Ectodermal cell (in vitro differentiated cells): ENCODE measurements at regions not wholly inside any gene's neighbourhood (a gene's known extent, or its start where the extent isn't known, plus 50 kb on each side); places are given as distances from the start of the nearest gene placed in this dataset.

Experiments used
- H3K27ac ChIP-seq: 2 replicates; pipeline ENCODE4 v1.7.0; 2013; ENCODE audit warnings: mild to moderate bottlenecking, low read depth, low read length; ENCODE audit not compliant: insufficient read depth, poor library complexity, severe bottlenecking
- H3K27me3 ChIP-seq: 2 replicates; pipeline ENCODE4 v1.7.0; 2013; ENCODE audit warnings: mild to moderate bottlenecking, low read length; ENCODE audit not compliant: insufficient read depth, control insufficient read depth, poor library complexity, severe bottlenecking
- H3K36me3 ChIP-seq: one replicate; pipeline ENCODE4 v1.7.0; 2013; ENCODE audit warnings: low read length; ENCODE audit not compliant: control insufficient read depth, insufficient read depth
- H3K4me1 ChIP-seq: one replicate; pipeline ENCODE4 v1.7.0; 2013; ENCODE audit warnings: low read length; ENCODE audit not compliant: control insufficient read depth, insufficient read depth
- H3K4me3 ChIP-seq: 2 replicates; pipeline ENCODE4 v1.7.0; 2013; ENCODE audit warnings: low read depth, low read length, control low read depth; ENCODE audit not compliant: insufficient read depth
- H3K9me3 ChIP-seq: 2 replicates; pipeline ENCODE4 v1.7.0; 2013; ENCODE audit warnings: mild to moderate bottlenecking, low read length, moderate library complexity; ENCODE audit not compliant: control insufficient read depth
- WGBS, 2 experiments: methylation state at CpG; one replicate each; pipeline ENCODE4 v1.1.7; 2013; ENCODE audit warnings: missing lambda C conversion rate in 2 of 2; 5-methylcytosine and 5-hydroxymethylcytosine counted together

GRCh38 chr5:96287136-96287535 lies 145.9 kb downstream of the PCSK1 start:
- no peaks in the 10 kb centered on the region for H3K9me3 ChIP-seq
- no peak overlapping the region for H3K4me3 ChIP-seq
- 75 to 82% methylated on average over 1 to 2 of the region's 2 CpGs for WGBS, 2 experiments
- H3K36me3 ChIP-seq, result no peaks in the 10 kb centered on the region
- H3K27ac ChIP-seq, result no peak overlapping the region
- peaks cover 6% of the 10 kb centered on the region for H3K4me1 ChIP-seq
- no peaks in the 10 kb centered on the region for H3K27me3 ChIP-seq

GRCh38 chr5:96285823-96286222 lies 147.2 kb downstream of the PCSK1 start:
- H3K27ac ChIP-seq, result no peak overlapping the region
- no peaks in the 10 kb centered on the region for H3K36me3 ChIP-seq
- H3K4me1 ChIP-seq, result peaks cover 6% of the 10 kb centered on the region
- 25 to 36% methylated on average over 1 of the region's 1 CpG for whole genome bisulfite sequencing, 2 experiments
- no peaks in the 10 kb centered on the region for H3K27me3 ChIP-seq
- no peaks in the 10 kb centered on the region for H3K9me3 ChIP-seq
- no peak overlapping the region for H3K4me3 ChIP-seq

- Histone ChIP-seq H3K9me3 (no peaks in the 10 kb centered on the region), H3K4me1 (peaks cover 6% of the 10 kb centered on the region), H3K27ac (no peak overlapping the region), H3K27me3 (no peaks in the 10 kb centered on the region), H3K36me3 (no peaks in the 10 kb centered on the region), H3K4me3 (no peak overlapping the region)
- WGBS, 2 experiments, result 100% methylated on average over 1 to 4 of the region's 4 CpGs
Observed at GRCh38 chr5:96284727-96285389, 148.2 kb downstream of the PCSK1 start.

GRCh38 chr5:96283589-96283988 lies 149.5 kb downstream of the PCSK1 start:
- Histone ChIP-seq H3K27me3 (no peaks in the 10 kb centered on the region), H3K27ac (no peak overlapping the region), H3K4me3 (no peak overlapping the region), H3K4me1 (peaks cover 6% of the 10 kb centered on the region), H3K36me3 (no peaks in the 10 kb centered on the region), H3K9me3 (no peaks in the 10 kb centered on the region)
- WGBS, 2 experiments, result 94 to 95% methylated on average over 5 of the region's 5 CpGs

- no peak overlapping the region for H3K27ac ChIP-seq
- no peaks in the 10 kb centered on the region for H3K9me3 ChIP-seq
- 93 to 95% methylated on average over 8 of the region's 8 CpGs for WGBS, 2 experiments
- H3K4me1 ChIP-seq, result peaks cover 6% of the 10 kb centered on the region
- H3K4me3 ChIP-seq, result no peak overlapping the region
- H3K36me3 ChIP-seq, result no peaks in the 10 kb centered on the region
- no peaks in the 10 kb centered on the region for H3K27me3 ChIP-seq
Observed at GRCh38 chr5:96282020-96282419, 151.0 kb downstream of the PCSK1 start.

DNA sequence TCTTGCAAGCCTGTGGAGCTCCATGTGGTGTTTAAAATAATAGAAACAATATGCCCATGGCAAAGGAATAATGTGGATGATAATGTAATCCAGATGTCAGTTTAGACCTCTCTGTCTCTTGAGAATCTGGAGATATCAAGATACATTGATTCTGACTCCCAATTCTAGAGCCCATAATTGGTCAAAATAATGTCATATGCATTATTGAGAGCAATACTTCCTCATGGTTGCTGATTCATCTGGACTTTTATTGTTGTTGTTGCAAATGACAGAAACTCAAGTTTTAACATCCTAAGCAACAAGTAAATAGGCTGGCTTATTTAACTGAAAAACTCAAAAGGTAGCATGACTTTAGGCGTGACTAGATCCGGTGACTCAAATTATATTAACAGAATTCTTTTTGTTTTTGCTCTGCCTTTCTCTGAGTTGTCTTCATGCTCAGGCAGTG lies 152.1 kb downstream of the PCSK1 start:
- no peak overlapping the region for H3K27ac ChIP-seq
- peaks cover 3% of the 10 kb centered on the region for H3K4me1 ChIP-seq
- H3K36me3 ChIP-seq, result no peaks in the 10 kb centered on the region
- 44 to 50% methylated on average over 2 of the region's 2 CpGs for WGBS, 2 experiments
- H3K9me3 ChIP-seq, result no peaks in the 10 kb centered on the region
- H3K4me3 ChIP-seq, result no peak overlapping the region
- no peaks in the 10 kb centered on the region for H3K27me3 ChIP-seq

- Histone ChIP-seq H3K4me3 (no peak overlapping the region), H3K4me1 (no peaks in the 10 kb centered on the region), H3K27me3 (no peaks in the 10 kb centered on the region), H3K36me3 (no peaks in the 10 kb centered on the region), H3K9me3 (no peaks in the 10 kb centered on the region), H3K27ac (no peak overlapping the region)
- 89 to 92% methylated on average over 4 to 6 of the region's 6 CpGs for WGBS, 2 experiments
Observed at GRCh38 chr5:96279801-96280542, 153.1 kb downstream of the PCSK1 start.

- WGBS, 2 experiments, result 95 to 97% methylated on average over 3 of the region's 3 CpGs
- H3K9me3 ChIP-seq, result no peaks in the 10 kb centered on the region
- H3K36me3 ChIP-seq, result no peaks in the 10 kb centered on the region
- H3K27ac ChIP-seq, result no peak overlapping the region
- H3K27me3 ChIP-seq, result no peaks in the 10 kb centered on the region
- no peaks in the 10 kb centered on the region for H3K4me1 ChIP-seq
- no peak overlapping the region for H3K4me3 ChIP-seq
Observed at GRCh38 chr5:96278981-96279380, 154.1 kb downstream of the PCSK1 start.

DNA sequence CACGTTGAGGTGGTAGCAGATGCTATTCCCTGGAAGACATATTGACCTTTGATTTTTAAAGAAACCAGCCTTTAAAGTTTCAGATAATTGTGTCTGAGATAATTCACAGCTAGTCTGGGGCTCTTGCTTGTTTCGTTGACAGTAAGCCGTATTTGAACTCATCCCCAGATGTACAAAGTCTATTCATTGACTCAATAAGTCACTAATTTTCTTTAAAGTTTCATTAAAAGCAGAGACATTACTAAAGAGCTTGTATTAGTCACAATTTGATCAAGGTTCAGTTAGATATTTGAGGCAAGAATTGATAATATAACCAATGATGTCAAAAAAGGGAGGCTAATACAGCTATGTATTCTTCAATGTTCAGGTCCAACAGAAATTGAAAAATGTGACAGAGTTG lies 158.0 kb downstream of the PCSK1 start:
- Histone ChIP-seq H3K4me1 (no peaks in the 10 kb centered on the region), H3K36me3 (no peaks in the 10 kb centered on the region), H3K4me3 (no peak overlapping the region), H3K27ac (no peak overlapping the region), H3K9me3 (no peaks in the 10 kb centered on the region), H3K27me3 (no peaks in the 10 kb centered on the region)
- WGBS, 2 experiments, result 97 to 98% methylated on average over 3 of the region's 3 CpGs

GRCh38 chr5:96265487-96265886 lies 167.6 kb downstream of the PCSK1 start:
- Histone ChIP-seq H3K4me3 (no peak overlapping the region), H3K9me3 (no peaks in the 10 kb centered on the region), H3K27me3 (no peaks in the 10 kb centered on the region), H3K27ac (no peak overlapping the region), H3K36me3 (no peaks in the 10 kb centered on the region), H3K4me1 (no peaks in the 10 kb centered on the region)
- WGBS, 2 experiments, result no CpG with 5 or more reads among the region's 1 CpG
